Fibroblast of the aortic adventitia (primary cell): ENCODE measurements at regions not wholly inside any gene's neighbourhood (a gene's known extent, or its start where the extent isn't known, plus 50 kb on each side); places are given as distances from the start of the nearest gene placed in this dataset.

Experiments
- DNase-seq: peaks from one replicate; pipeline ENCODE4 v3.0.0-alpha.2; 2010; ENCODE audit warnings: low read depth
- H3K4me3 ChIP-seq: 2 replicates; pipeline ENCODE4 v1.5.1; 2011; ENCODE audit warnings: low read depth, mild to moderate bottlenecking, control low read depth, low read length, moderate library complexity
- CTCF ChIP-seq: IDR thresholded peaks from 2 replicates; pipeline ENCODE4 v1.5.1; 2011; ENCODE audit warnings: mild to moderate bottlenecking, low read length, control low read depth, inconsistent platforms; ENCODE audit not compliant: insufficient read depth

- H3K4me3 ChIP-seq = no peak overlapping the region
- no peak for DNase-seq
- TF ChIP-seq CTCF = no peak
These were observed 121.2 kb upstream of the PRKCQ start for GRCh38 chr10:6701289-6701688.

GRCh38 chr10:6700066-6700465 lies 120.0 kb upstream of the PRKCQ start:
- no peak for TF ChIP-seq CTCF
- no peak for DNase-seq
- H3K4me3 ChIP-seq = no peak overlapping the region

- no peak overlapping the region for H3K4me3 ChIP-seq
- no peak for DNase-seq
- no peak for TF ChIP-seq CTCF
These were observed 119.3 kb upstream of the PRKCQ start for GRCh38 chr10:6699336-6699735.

- H3K4me3 ChIP-seq = no peak overlapping the region
- TF ChIP-seq CTCF = no peak
These were observed 115.4 kb upstream of the PRKCQ start for GRCh38 chr10:6695519-6695918.

GRCh38 chr10:6694447-6695140 lies 114.5 kb upstream of the PRKCQ start:
- H3K4me3 ChIP-seq = no peak overlapping the region
- no peak for TF ChIP-seq CTCF
- no peak for DNase-seq

More at GRCh38 chr10:6695519-6695918, 115.4 kb upstream of the PRKCQ start:
- DNase-seq = no peak

- DNase-seq = no peak
- TF ChIP-seq CTCF = no peak
- no peak overlapping the region for H3K4me3 ChIP-seq
These were observed 112.8 kb upstream of the PRKCQ start for GRCh38 chr10:6692856-6693255.

GRCh38 chr10:6692103-6692502 lies 112.0 kb upstream of the PRKCQ start:
- no peak overlapping the region for H3K4me3 ChIP-seq
- no peak for TF ChIP-seq CTCF
- DNase-seq = no peak
